Fibroblast of lung (primary cell): ENCODE measurements at regions not wholly inside any gene's neighbourhood (a gene's known extent, or its start where the extent isn't known, plus 50 kb on each side); places are given as distances from the start of the nearest gene placed in this dataset.
"Not testable (repeated sequence)": the region's sequence is repeated elsewhere in the genome, so short reads cannot be mapped to it uniquely, and the experiment has no call there.

Experiments
- EZH2 ChIP-seq: IDR thresholded peaks from 2 replicates; pipeline ENCODE4 v1.5.1; 2012; ENCODE audit warnings: low read length, control low read depth, mild to moderate bottlenecking; ENCODE audit errors: missing control alignments
- TF ChIP-seq, protein P1 (sequence below), 2 donors: IDR thresholded peaks in 1 of 2; conservative IDR thresholded peaks in 1 of 2; 1 replicate in 1 of 2; 2 replicates in 1 of 2; pipeline ENCODE4 v1.5.1; 2011 to 2012; ENCODE audit warnings: low read length in 2 of 2, control low read depth in 1 of 2, inconsistent platforms in 1 of 2, low read depth in 1 of 2, mild to moderate bottlenecking in 1 of 2

DNA sequence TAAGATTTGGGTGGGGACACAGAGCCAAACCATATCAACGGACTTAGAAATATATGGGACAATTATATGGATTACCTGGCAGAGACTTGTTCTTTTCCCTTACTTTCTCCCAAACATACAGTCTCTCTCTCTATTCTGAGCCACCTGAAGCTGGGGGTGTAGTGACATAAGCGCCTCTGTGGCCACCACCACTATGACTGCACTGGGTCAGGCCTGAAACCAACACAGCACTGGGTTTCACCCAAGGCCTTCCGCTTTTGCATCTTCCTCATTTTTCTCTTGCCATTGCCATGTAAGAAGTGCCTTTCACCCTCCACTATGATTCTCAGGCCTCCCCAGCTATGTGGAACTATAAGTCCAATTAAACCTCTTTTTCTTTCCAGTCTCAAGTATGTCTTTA, 514.5 kb upstream of the FOXG1 start:
- TF ChIP-seq, protein P1, sequence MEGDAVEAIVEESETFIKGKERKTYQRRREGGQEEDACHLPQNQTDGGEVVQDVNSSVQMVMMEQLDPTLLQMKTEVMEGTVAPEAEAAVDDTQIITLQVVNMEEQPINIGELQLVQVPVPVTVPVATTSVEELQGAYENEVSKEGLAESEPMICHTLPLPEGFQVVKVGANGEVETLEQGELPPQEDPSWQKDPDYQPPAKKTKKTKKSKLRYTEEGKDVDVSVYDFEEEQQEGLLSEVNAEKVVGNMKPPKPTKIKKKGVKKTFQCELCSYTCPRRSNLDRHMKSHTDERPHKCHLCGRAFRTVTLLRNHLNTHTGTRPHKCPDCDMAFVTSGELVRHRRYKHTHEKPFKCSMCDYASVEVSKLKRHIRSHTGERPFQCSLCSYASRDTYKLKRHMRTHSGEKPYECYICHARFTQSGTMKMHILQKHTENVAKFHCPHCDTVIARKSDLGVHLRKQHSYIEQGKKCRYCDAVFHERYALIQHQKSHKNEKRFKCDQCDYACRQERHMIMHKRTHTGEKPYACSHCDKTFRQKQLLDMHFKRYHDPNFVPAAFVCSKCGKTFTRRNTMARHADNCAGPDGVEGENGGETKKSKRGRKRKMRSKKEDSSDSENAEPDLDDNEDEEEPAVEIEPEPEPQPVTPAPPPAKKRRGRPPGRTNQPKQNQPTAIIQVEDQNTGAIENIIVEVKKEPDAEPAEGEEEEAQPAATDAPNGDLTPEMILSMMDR (conservative IDR thresholded peaks at IDR 0.05 in 1 of 2, IDR thresholded peaks at IDR 0.05 in 1 of 2; ENCODE audit: low read depth in 1 of 2, low read length in 2 of 2), result not testable (repeated sequence)
- not testable (repeated sequence) for TF ChIP-seq EZH2
